Nephron (organoid): ENCODE measurements at regions not wholly inside any gene's neighbourhood (a gene's known extent, or its start where the extent isn't known, plus 50 kb on each side); places are given as distances from the start of the nearest gene placed in this dataset.

Experiments
- H3K27ac Mint-ChIP-seq, 3 experiments: 2 replicates each; pipeline ENCODE4 v1.8.0; 2020; ENCODE audit warnings: mixed read lengths in 3 of 3, mild to moderate bottlenecking in 2 of 3, moderate library complexity in 1 of 3
- H3K27me3 Mint-ChIP-seq: 2 replicates; pipeline ENCODE4 v1.8.0; 2021; ENCODE audit warnings: low read depth, mild to moderate bottlenecking, moderate library complexity, mixed read lengths
- H3K36me3 Mint-ChIP-seq: 2 replicates; pipeline ENCODE4 v1.8.0; 2020; ENCODE audit warnings: low read depth, mixed read lengths
- H3K4me1 Mint-ChIP-seq: 2 replicates; pipeline ENCODE4 v1.8.0; 2020; ENCODE audit warnings: mixed read lengths
- H3K4me3 Mint-ChIP-seq, 3 experiments: 2 replicates each; pipeline ENCODE4 v1.8.0; 2020; ENCODE audit warnings: mild to moderate bottlenecking in 3 of 3, mixed read lengths in 3 of 3, moderate library complexity in 2 of 3
- H3K9me3 Mint-ChIP-seq: 2 replicates; pipeline ENCODE4 v1.8.0; 2020; ENCODE audit warnings: mixed read lengths
- CTCF ChIP-seq, 3 experiments: fragments of 200-600 bp; sonication (generic); IDR thresholded peaks; one replicate each; pipeline ENCODE4 v1.5.0; 2021; ENCODE audit warnings: antibody characterized with exemption in 3 of 3; ENCODE audit not compliant: unreplicated experiment in 3 of 3

- Mint-ChIP-seq H3K27me3 (no peaks in the 10 kb centered on the region), H3K36me3 (no peaks in the 10 kb centered on the region), H3K4me3 (no peak overlapping the region), H3K27ac (no peak overlapping the region), H3K9me3 (no peaks in the 10 kb centered on the region), H3K4me1 (no peaks in the 10 kb centered on the region)
- no peak for TF ChIP-seq CTCF (IDR thresholded peaks at IDR 0.05; ENCODE audit: unreplicated experiment in 3 of 3)
Observed at GRCh38 chr13:85685436-85685835, 113.8 kb downstream of the SLITRK6 start.

GRCh38 chr13:85675151-85675907 is 123.9 kb downstream of the SLITRK6 start:
- H3K4me3 Mint-ChIP-seq: no peak overlapping the region
- H3K4me1 Mint-ChIP-seq: no peaks in the 10 kb centered on the region
- no peak overlapping the region for H3K27ac Mint-ChIP-seq
- no peak for TF ChIP-seq CTCF (IDR thresholded peaks at IDR 0.05; ENCODE audit: unreplicated experiment in 3 of 3)
- peaks cover 5% of the 10 kb centered on the region for H3K9me3 Mint-ChIP-seq
- no peaks in the 10 kb centered on the region for H3K27me3 Mint-ChIP-seq
- H3K36me3 Mint-ChIP-seq: peaks cover 5% of the 10 kb centered on the region

- no peak overlapping the region for H3K4me3 Mint-ChIP-seq
- no peaks in the 10 kb centered on the region for H3K27me3 Mint-ChIP-seq
- H3K4me1 Mint-ChIP-seq: no peaks in the 10 kb centered on the region
- H3K9me3 Mint-ChIP-seq: peaks cover 5% of the 10 kb centered on the region
- no peak overlapping the region for H3K27ac Mint-ChIP-seq
- H3K36me3 Mint-ChIP-seq: peaks cover 5% of the 10 kb centered on the region
- no peak for TF ChIP-seq CTCF (IDR thresholded peaks at IDR 0.05; ENCODE audit: unreplicated experiment in 3 of 3)
Observed at GRCh38 chr13:85671336-85671735, 127.9 kb downstream of the SLITRK6 start.

- Mint-ChIP-seq H3K4me3 (no peak overlapping the region), H3K9me3 (peaks cover 4% of the 10 kb centered on the region), H3K36me3 (no peaks in the 10 kb centered on the region), H3K4me1 (peaks cover 17% of the 10 kb centered on the region), H3K27ac (no peak overlapping the region), H3K27me3 (no peaks in the 10 kb centered on the region)
- no peak for TF ChIP-seq CTCF (IDR thresholded peaks at IDR 0.05; ENCODE audit: unreplicated experiment in 3 of 3)
Observed at GRCh38 chr13:85666356-85666755, 132.9 kb downstream of the SLITRK6 start.

- no peaks in the 10 kb centered on the region for H3K36me3 Mint-ChIP-seq
- no peaks in the 10 kb centered on the region for H3K27me3 Mint-ChIP-seq
- no peak overlapping the region for H3K4me3 Mint-ChIP-seq
- no peak overlapping the region for H3K27ac Mint-ChIP-seq
- peaks cover 4% of the 10 kb centered on the region for H3K9me3 Mint-ChIP-seq
- no peak for TF ChIP-seq CTCF (IDR thresholded peaks at IDR 0.05; ENCODE audit: unreplicated experiment in 3 of 3)
- H3K4me1 Mint-ChIP-seq: peaks cover 17% of the 10 kb centered on the region
Observed at GRCh38 chr13:85665286-85665685, 133.9 kb downstream of the SLITRK6 start.

- TF ChIP-seq CTCF (IDR thresholded peaks at IDR 0.05; ENCODE audit: unreplicated experiment in 3 of 3): no peak
- H3K27me3 Mint-ChIP-seq: no peaks in the 10 kb centered on the region
- peaks cover 17% of the 10 kb centered on the region for H3K4me1 Mint-ChIP-seq
- H3K4me3 Mint-ChIP-seq: no peak overlapping the region
- no peak overlapping the region for H3K27ac Mint-ChIP-seq
- H3K9me3 Mint-ChIP-seq: peaks cover 4% of the 10 kb centered on the region
- H3K36me3 Mint-ChIP-seq: no peaks in the 10 kb centered on the region
Observed at GRCh38 chr13:85663856-85664255, 135.4 kb downstream of the SLITRK6 start.
